Uterus (tissue), 2 donors: ENCODE measurements at regions not wholly inside any gene's neighbourhood (a gene's known extent, or its start where the extent isn't known, plus 50 kb on each side); places are given as distances from the start of the nearest gene placed in this dataset.

ENCODE experiments used
- CTCF ChIP-seq, 4 experiments: fragments of 200-600 bp in 2 of 4; fragments of 450-650 bp in 2 of 4; sonication (generic) in 2 of 4; IDR thresholded peaks; one replicate each; pipeline ENCODE4 v1.5.1; 2016 to 2019; ENCODE audit warnings: antibody characterized with exemption in 4 of 4, mild to moderate bottlenecking in 2 of 4, moderate library complexity in 1 of 4
- POLR2A ChIP-seq, 2 donors: fragments of 450-650 bp; IDR thresholded peaks; one replicate each; pipeline ENCODE4 v1.6.1; 2016; ENCODE audit warnings: antibody characterized with exemption in 2 of 2, mild to moderate bottlenecking in 1 of 2, moderate library complexity in 1 of 2

- no peak for TF ChIP-seq CTCF (IDR thresholded peaks at IDR 0.05)
- TF ChIP-seq POLR2A (IDR thresholded peaks at IDR 0.05), result no peak
Observed at GRCh38 chrX:96432647-96433046, 252.0 kb upstream of the DIAPH2 start.
